HG03565 (cell line): ENCODE measurements at regions not wholly inside any gene's neighbourhood (a gene's known extent, or its start where the extent isn't known, plus 50 kb on each side); places are given as distances from the start of the nearest gene placed in this dataset.
"Not testable (repeated sequence)": the region's sequence is repeated elsewhere in the genome, so short reads cannot be mapped to it uniquely, and the experiment has no call there.

Source experiments
- ATAC-seq: cut with Tn5 transposase; IDR thresholded peaks from one replicate; pipeline ENCODE4 v1.9.1; 2021; ENCODE audit warnings: mild to moderate bottlenecking, moderate library complexity; ENCODE audit not compliant: unreplicated experiment

DNA sequence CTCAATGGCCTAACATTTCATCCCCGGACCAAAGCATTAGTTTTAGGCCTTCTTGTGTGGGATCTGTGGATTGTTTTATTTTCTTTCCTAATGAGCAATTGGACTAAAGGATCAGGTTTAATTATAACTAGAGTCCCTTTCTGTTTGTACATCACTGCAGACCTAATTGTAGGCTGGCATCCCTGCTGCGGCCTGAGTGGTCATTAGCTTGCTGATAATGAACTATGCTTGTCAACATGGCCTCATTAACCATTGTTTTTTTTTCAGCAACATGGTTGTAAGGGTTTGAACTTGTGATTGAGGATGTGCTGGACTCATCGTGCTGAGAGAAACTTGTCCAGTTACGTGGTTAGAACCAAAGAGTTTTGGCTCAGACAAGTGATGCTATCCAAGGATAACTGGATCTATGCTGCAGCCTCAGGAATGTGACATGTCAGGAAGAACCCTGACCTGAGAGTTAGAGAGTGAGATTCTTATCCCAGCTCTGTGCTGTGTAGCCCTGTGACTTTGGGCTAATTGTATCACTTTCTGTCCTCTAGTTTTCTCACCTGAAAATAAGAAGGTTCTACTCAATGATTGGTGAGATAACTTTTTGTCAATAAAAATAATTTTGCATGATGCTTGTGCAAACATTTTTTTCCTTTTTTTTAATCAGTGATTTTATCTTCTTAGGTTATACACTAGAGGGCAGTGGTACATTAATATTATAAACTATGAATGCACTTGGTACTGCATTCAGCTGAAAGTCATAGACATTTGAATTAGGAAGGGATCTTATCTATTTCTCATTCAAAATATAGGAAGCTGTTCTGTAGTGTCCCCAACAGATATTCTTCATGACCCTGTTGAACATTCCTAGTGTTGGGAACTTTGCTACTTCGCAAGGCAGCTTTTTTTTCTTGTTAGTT lies 140.9 kb downstream of the RNF144B start:
- ATAC-seq: no peak

DNA sequence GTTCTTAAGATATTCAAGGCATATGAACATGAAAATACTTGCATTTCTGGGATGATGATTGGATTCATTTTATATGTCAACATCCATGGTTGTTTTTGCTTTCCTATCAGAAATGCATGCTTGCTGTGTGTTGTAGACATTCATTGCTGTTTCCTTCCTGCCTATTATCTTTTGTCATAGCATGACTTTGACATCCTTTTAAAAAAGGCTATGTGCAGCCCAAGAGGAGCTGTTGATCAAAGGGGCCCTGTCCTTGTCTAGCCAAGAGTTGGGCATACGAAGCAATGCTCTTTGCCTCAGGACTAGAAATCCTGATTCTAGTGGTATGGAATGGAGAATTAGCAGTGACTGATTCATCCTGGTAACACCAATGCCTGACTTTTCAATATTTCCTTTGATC lies 143.1 kb downstream of the RNF144B start:
- ATAC-seq: no peak

- ATAC-seq: no peak
Measured at GRCh38 chr6:18532139-18532538, 145.0 kb downstream of the RNF144B start.

DNA sequence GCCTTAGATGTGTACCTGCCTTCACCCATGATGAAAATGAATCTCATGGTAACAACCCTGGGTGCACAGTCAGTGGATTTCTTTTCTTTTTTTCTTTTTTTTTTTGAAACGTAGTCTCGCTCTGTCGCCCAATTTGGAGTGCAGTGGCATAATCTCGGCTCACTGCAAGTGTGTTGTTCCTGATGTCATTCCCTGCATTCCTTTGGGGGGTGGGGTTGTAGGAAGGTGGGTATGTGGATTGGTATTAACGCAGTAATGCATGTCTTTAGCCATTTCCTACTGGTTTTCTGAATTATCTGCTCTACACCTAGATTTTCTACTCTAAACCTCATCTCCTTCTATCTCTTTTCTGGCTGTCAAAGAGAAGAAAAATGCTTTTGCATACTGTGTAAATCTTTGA lies 146.6 kb downstream of the RNF144B start:
- no peak for ATAC-seq

GRCh38 chr6:18536591-18537055 lies 149.5 kb downstream of the RNF144B start:
- no peak for ATAC-seq

DNA sequence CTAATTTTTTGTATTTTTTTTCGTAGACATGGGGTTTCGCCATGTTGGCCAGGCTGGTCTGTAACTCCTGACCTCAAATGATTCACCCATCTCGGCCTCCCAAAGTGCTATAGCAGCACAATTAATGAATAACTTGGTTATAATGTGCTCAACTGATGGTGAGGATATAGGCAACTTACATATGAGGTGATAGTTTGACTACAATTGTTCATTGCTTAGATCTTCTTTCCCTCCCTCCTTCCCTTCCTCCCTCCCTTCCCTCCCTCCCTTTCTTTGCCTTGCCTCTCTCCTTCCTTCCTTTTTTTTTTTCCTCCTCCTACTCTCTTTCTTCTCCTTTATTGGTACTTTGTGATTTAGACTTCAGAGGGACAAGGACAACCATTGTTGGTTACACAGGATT lies 151.2 kb downstream of the RNF144B start:
- ATAC-seq: no peak

- ATAC-seq: no peak
Measured at GRCh38 chr6:18543051-18543450, 155.9 kb downstream of the RNF144B start.

DNA sequence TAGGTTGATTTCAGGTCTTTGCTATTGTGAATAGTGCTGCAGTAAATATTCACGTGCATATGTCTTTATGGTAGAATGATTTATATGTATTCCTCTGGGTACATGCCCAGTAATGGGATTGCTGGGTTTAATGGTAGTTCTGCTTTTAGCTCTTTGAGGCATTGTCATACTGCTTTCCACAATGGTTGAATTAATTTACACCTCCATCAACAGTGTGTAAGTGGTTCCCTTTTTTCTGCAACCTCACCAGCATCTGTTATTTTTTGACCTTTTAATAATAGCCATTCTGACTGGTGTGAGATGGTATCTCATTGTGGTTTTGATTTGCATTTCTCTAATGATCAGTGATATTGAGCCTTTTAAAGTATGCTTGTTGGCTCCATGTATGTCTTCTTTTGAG lies 158.0 kb downstream of the RNF144B start:
- not testable (repeated sequence) for ATAC-seq

GRCh38 chr6:18545726-18546125 lies 158.6 kb downstream of the RNF144B start:
- ATAC-seq: no peak

DNA sequence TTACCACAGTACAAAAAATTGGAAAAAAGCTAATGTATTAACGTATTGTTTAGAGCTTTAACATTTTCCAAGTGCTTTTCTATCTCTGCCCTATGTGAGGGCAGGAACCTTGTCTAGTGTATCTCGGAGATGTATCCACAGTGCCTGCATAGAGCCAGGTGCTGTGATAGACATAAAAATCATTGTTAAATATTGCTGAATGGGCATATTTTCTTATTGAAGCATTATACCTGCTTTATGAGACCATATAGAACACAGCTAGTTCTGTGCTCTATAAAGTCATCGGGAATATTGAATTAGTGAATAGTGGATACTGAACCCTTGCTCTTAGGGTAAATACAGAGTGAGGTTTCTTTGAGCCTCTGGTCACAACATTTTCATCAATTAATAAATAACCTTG lies 163.0 kb downstream of the RNF144B start:
- no peak for ATAC-seq

GRCh38 chr6:18551228-18551627 lies 164.1 kb downstream of the RNF144B start:
- no peak for ATAC-seq

DNA sequence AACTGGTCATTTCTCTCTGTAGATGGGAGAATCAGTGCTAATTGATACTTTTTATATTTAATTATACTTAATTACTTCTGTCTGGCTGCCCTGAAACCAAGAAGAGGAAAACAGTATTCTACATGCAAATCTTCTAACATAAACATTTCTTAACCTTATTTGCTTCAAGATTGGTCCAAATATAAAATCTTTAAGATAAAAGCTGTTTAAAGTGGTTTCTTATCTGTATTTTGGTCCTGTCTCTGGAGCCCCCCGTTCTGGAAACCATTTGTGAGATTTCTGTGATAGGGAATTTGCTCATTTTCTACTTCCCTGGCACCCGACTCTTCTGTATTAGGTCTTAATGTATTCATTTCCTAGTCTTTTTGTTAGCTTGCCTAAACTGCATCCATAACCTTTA lies 168.6 kb downstream of the RNF144B start:
- no peak for ATAC-seq

GRCh38 chr6:18561037-18561750 lies 174.0 kb downstream of the RNF144B start:
- no peak for ATAC-seq

DNA sequence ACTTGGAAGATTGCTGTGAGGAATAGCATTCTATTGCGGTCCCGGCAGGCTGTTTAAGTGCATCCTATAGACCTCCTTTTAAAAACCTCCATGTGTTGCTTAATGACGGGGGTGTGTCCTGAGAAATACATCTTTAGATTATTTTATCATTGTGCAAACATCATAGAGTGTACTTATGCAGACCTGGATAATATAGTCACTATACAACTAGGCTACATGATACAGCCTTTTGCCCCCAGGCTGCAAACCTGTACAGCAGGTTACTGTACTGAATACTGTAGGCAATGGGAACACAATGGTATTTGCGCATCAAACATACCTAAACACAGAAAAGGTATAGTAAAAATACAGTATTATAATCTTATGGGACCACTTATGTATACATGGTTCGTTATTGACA lies 175.6 kb downstream of the RNF144B start:
- ATAC-seq: no peak

GRCh38 chr6:18564775-18565174 lies 177.6 kb downstream of the RNF144B start:
- no peak for ATAC-seq

DNA sequence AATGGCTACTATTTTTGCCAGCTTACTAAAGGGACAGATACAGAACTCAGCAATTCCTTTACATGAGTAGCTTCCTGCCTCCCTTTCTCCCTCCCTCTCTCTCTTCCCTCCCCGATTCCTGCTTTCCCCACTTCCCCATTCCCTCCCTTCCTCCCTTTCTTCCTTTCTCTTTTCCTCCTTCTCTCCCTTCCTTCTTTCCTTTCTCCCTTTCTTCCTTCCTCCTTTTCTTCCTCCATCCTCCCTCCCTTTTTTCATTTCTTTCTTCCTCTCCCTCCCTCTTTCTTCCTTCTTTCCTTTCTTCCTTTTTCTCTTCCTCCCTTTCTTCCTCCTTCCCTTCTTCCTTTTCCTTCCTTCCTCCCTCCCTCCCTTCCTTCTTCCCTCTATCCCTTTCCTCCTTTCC lies 178.1 kb downstream of the RNF144B start:
- ATAC-seq: no peak

DNA sequence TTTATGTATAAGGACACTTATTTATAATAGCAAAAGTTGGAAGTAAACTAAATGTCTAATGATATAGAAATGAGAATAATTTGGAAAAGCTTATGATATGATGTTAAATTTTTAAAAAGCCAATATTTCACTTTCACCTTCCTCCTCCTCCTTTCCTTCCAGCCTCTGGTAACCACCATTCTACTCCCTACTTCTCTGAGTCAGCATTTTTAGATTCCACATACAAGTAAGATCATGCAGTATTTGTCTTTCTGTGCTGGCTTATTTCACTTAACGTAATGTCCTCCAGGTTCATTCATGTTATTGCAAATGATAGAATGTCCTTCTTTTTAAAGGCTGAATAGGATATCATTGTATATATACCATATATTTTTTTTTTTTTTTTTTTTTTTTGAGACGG lies 180.2 kb downstream of the RNF144B start:
- ATAC-seq: no peak

GRCh38 chr6:18577491-18577890 lies 190.3 kb downstream of the RNF144B start:
- ATAC-seq: no peak

DNA sequence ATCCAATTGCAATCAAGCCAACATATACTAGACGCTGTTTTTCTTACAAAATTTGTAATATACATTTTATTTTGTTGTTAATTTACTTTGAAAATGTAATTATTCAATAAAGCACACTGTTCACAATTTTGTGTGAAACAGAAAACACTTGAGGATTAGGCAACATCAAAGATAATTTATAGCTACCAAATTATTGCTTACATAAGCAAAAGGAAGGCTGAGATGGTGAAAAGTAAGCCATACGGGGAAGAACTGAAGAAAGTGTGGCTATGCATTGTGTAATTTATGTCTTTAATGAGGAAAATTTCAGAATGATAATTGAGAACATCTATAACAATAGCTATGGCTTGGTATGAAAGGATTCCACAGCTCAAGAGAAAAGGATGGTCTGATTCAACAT lies 192.0 kb downstream of the RNF144B start:
- no peak for ATAC-seq

DNA sequence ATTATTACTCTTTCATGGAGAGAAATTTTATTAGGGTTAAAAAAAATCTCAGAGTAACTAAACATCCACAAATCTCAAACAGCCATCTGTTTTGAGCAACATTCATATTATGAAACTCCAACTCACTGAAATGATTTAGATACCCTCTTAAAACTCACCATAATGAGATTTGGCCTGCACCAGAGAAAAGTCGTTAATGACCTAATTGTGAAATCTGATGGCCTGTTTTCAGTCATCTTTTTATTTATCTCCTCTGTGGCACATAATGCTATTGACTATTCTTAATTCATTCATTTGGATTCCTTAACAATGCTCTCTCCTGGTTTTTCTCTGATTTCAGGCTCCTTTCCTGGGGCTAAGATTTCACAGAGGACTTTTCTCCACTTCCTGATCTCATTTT lies 192.7 kb downstream of the RNF144B start:
- ATAC-seq: no peak

- ATAC-seq: no peak
Measured at GRCh38 chr6:18584372-18584771, 197.2 kb downstream of the RNF144B start.

- no peak for ATAC-seq
Measured at GRCh38 chr6:18585032-18585573, 198.0 kb downstream of the RNF144B start.
